ENCODE measurements at regions not wholly inside any gene's neighbourhood (a gene's known extent, or its start where the extent isn't known, plus 50 kb on each side); places are given as distances from the start of the nearest gene placed in this dataset.
A peak's percentile ranks its signal among the peaks of the same experiment; 100 is the strongest.

DNA sequence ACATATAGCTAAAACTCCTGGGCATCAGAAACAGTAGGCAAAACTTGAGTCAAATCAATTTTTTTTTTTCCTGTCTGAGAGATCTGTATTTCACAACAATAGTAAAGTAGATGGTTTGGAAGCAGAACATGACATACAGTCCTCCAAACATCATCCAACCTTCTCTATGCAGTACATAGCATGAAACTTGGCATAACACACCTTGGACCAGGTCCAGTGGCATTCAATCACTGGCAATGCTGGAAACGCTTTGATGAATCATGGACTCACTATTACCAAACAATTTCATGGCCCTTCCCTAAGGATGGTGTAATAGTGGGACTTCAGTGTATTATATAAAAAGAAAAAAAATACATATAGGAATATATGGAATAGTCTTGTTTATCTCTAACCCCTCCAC is 154.6 kb downstream of the FMR1NB start:
- peak; percentile 2 for DNase-seq (ENCODE audit: low read depth)
- H3K4me3 ChIP-seq (ENCODE audit: low read length): no peak overlapping the region
- TF ChIP-seq, protein P1, sequence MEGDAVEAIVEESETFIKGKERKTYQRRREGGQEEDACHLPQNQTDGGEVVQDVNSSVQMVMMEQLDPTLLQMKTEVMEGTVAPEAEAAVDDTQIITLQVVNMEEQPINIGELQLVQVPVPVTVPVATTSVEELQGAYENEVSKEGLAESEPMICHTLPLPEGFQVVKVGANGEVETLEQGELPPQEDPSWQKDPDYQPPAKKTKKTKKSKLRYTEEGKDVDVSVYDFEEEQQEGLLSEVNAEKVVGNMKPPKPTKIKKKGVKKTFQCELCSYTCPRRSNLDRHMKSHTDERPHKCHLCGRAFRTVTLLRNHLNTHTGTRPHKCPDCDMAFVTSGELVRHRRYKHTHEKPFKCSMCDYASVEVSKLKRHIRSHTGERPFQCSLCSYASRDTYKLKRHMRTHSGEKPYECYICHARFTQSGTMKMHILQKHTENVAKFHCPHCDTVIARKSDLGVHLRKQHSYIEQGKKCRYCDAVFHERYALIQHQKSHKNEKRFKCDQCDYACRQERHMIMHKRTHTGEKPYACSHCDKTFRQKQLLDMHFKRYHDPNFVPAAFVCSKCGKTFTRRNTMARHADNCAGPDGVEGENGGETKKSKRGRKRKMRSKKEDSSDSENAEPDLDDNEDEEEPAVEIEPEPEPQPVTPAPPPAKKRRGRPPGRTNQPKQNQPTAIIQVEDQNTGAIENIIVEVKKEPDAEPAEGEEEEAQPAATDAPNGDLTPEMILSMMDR (conservative IDR thresholded peaks at IDR 0.05; ENCODE audit: low read depth, low read length): no peak

DNA sequence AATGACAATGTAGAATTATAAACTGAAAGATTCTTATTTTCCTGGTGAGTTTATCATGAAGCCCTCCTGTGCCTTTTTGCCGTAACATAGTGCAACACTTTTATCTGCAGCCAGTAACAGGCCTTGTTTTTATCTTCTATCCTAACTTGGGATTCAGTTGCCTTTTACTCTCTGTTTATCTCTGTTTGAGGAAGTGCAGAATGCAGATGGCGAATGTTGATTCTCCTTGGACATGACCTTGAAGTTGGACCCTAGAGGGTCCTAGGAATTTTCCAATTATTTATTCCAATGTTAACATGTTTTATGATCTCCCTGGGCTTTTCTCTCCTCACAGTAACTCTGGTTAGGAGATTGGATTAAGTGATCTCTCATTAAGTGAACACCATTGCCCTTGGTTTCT is 165.0 kb downstream of the FMR1NB start:
- TF ChIP-seq, protein P1 (conservative IDR thresholded peaks at IDR 0.05; ENCODE audit: low read depth, low read length): no peak
- DNase-seq (ENCODE audit: low read depth): no peak
- H3K4me3 ChIP-seq (ENCODE audit: low read length): no peak overlapping the region

DNA sequence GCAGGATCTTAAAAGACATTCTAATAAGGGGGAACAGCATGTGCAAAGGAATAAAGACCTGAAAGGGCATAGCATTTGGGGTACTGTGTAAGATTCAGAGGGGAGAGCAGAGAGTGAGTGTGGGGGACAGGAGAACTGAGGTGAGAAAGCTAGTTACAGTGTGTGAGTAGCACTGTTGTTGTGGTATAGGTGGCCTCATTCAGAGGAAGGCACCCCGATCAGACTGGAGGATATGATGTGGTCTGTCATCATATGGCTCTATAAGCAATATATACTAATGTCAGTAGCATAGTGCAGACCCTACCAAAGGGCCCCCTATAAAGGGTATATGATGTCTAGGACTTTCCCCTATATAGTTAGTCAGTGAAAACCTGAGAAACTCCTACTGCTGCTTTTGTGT is 175.8 kb downstream of the FMR1NB start:
- TF ChIP-seq, protein P1 (conservative IDR thresholded peaks at IDR 0.05; ENCODE audit: low read depth, low read length): no peak
- no peak for DNase-seq (ENCODE audit: low read depth)
- H3K4me3 ChIP-seq (ENCODE audit: low read length): no peak overlapping the region

DNA sequence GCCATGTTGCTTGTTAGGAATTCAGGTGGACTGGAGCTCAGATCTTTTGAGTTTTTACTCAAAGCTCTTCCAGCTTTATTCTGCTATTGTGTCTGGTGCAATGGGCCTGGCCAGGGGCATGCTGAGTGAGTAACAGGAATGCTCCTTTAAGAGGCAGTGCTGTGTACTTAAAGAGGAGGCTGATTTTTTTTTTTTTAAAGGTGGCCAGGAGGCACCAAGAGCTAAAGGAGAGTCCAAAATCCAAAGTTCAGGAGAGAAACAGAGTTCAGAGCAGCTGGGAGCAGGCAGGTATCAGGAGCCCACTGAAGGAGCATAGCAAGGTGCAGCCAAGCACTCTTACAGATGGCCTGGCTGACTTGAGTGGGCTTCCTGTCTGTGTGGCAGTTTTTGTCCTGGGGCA is 178.7 kb downstream of the FMR1NB start:
- TF ChIP-seq, protein P1 (conservative IDR thresholded peaks at IDR 0.05; ENCODE audit: low read depth, low read length): no peak
- DNase-seq (ENCODE audit: low read depth): no peak
- H3K4me3 ChIP-seq (ENCODE audit: low read length): no peak overlapping the region

DNA sequence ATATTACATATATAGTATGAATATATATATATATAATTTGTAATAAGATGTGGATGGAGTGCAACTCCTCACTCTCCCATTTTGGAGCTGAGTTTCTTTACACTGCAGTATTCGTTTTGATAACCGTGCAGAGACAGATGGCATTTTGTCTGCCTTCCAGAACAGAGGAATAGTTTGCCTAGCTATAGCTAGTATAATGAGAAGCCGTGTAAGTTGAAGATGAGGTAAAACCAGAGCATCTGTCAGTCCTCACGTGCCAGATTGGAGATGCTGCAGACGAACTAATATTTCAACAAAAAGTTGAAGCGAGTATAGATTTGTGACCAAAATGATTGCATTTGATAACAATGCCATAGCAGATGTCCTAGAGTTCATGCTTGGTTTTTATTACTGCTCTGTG is 180.6 kb downstream of the FMR1NB start:
- H3K4me3 ChIP-seq (ENCODE audit: low read length): no peak overlapping the region
- DNase-seq (ENCODE audit: low read depth): no peak
- TF ChIP-seq, protein P1 (conservative IDR thresholded peaks at IDR 0.05; ENCODE audit: low read depth, low read length): no peak

DNA sequence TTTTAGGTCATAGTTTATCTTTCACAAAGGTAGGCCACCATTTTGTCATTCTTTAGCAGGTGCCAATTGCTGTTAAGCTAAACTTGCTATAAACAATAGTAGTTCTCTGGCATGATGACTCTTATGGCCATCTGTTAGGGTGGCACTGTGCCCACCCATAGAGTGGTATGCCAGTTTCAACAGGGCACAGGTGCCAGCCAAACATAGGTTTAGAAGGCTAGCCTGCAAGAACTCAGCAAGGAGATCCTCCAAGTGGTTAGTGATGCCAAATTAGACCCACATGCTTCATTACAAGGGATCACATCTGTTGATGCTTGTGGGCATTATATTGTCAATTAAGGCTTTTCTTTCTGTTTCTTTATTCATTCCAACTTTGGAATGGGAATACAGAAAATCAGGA is 204.5 kb downstream of the FMR1NB start:
- TF ChIP-seq, protein P1 (conservative IDR thresholded peaks at IDR 0.05; ENCODE audit: low read depth, low read length): no peak
- DNase-seq (ENCODE audit: low read depth): no peak
- H3K4me3 ChIP-seq (ENCODE audit: low read length): no peak overlapping the region

DNA sequence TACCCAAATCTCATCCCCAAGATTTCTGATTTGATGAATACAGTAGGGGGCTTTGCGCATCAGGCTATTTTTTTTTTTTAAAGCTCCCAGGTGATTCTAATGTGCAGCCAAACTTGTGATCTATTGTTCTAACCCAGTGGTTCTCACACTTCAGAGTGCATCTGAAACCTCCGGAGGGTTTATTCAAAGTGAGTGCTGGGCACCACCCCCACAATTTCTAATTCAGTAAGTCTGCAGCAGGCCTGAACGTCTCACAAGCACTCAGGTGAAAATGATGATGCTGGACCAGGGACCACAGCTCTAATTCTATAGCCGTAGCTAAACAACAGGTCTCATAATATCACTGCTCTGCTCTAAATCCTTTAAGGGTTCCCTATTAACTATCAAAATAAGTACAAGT is 211.4 kb downstream of the FMR1NB start:
- H3K4me3 ChIP-seq (ENCODE audit: low read length): no peak overlapping the region
- TF ChIP-seq, protein P1 (conservative IDR thresholded peaks at IDR 0.05; ENCODE audit: low read depth, low read length): no peak
- DNase-seq (ENCODE audit: low read depth): no peak

Data from retinal pigment epithelial cell (primary cell).